Activated naive CD4-positive, alpha-beta T cell treated with anti-CD3 and anti-CD28 coated beads for 36 hours (primary cell): ENCODE measurements at regions not wholly inside any gene's neighbourhood (a gene's known extent, or its start where the extent isn't known, plus 50 kb on each side); places are given as distances from the start of the nearest gene placed in this dataset.

Experiments used
- CTCF ChIA-PET: fragments of 350-600 bp; sonication (Branson Sonifier 250); formaldehyde crosslinking; loops from one replicate; lab custom pipeline; 2021; ENCODE audit warnings: antibody characterized with exemption; lab: Charles Lee
- DNase-seq: peaks from one replicate; pipeline ENCODE4 v3.0.0-alpha.2; 2020
- H3K27ac Mint-ChIP-seq: one replicate; pipeline ENCODE4 v1.8.0; 2021; ENCODE audit warnings: mild to moderate bottlenecking, mixed read lengths
- H3K27me3 Mint-ChIP-seq: one replicate; pipeline ENCODE4 v1.8.0; 2021; ENCODE audit warnings: low read depth, mixed read lengths
- H3K36me3 Mint-ChIP-seq: one replicate; pipeline ENCODE4 v1.8.0; 2021; ENCODE audit warnings: low read depth, mixed read lengths
- H3K4me1 Mint-ChIP-seq: one replicate; pipeline ENCODE4 v1.8.0; 2021; ENCODE audit warnings: low read depth, mixed read lengths
- H3K4me3 Mint-ChIP-seq: one replicate; pipeline ENCODE4 v1.8.0; 2021; ENCODE audit warnings: mild to moderate bottlenecking, moderate library complexity, mixed read lengths
- H3K9me3 Mint-ChIP-seq: one replicate; pipeline ENCODE4 v1.8.0; 2021; ENCODE audit warnings: mixed read lengths
- intact Hi-C: fragments of 100-400 bp; cut with micrococcal nuclease; formaldehyde crosslinking; loops from one replicate; pipeline ENCODE4 v1.15.1; 2023

- Mint-ChIP-seq H3K4me3 (no peak overlapping the region), H3K4me1 (no peaks in the 10 kb centered on the region), H3K27me3 (no peaks in the 10 kb centered on the region), H3K27ac (no peak overlapping the region), H3K9me3 (peaks cover 5% of the 10 kb centered on the region), H3K36me3 (no peaks in the 10 kb centered on the region)
- intact Hi-C loops: no loop called here
- CTCF ChIA-PET: interaction anchor here (0.6 kb wide), 1 partner anchor 41 kb away, joined by 3 read pairs; no protein-coding TSS in a partner anchor
- DNase-seq: no peak
Measured at GRCh38 chr2:149994057-149994728, 406.6 kb upstream of the MMADHC start.

GRCh38 chr2:149993316-149993715, 405.7 kb upstream of the MMADHC start:
- CTCF ChIA-PET: no interaction called here
- Mint-ChIP-seq H3K4me3 (no peak overlapping the region), H3K27me3 (no peaks in the 10 kb centered on the region), H3K36me3 (no peaks in the 10 kb centered on the region), H3K27ac (no peak overlapping the region), H3K9me3 (peaks cover 2% of the 10 kb centered on the region), H3K4me1 (no peaks in the 10 kb centered on the region)
- intact Hi-C loops: no loop called here
- no peak for DNase-seq

- no peak for DNase-seq
- Mint-ChIP-seq H3K4me1 (no peaks in the 10 kb centered on the region), H3K4me3 (no peak overlapping the region), H3K27me3 (no peaks in the 10 kb centered on the region), H3K27ac (no peak overlapping the region), H3K9me3 (peaks cover 2% of the 10 kb centered on the region), H3K36me3 (no peaks in the 10 kb centered on the region)
- intact Hi-C loops: no loop called here
- CTCF ChIA-PET: no interaction called here
Measured at GRCh38 chr2:149991576-149991975, 404.0 kb upstream of the MMADHC start.

- Mint-ChIP-seq H3K27ac (no peak overlapping the region), H3K27me3 (no peaks in the 10 kb centered on the region), H3K36me3 (no peaks in the 10 kb centered on the region), H3K9me3 (peaks cover 2% of the 10 kb centered on the region), H3K4me1 (no peaks in the 10 kb centered on the region), H3K4me3 (no peak overlapping the region)
- CTCF ChIA-PET: no interaction called here
- intact Hi-C loops: no loop called here
- no peak for DNase-seq
Measured at GRCh38 chr2:149990965-149991364, 403.4 kb upstream of the MMADHC start.

- CTCF ChIA-PET: no interaction called here
- DNase-seq: no peak
- Mint-ChIP-seq H3K4me3 (no peak overlapping the region), H3K9me3 (no peaks in the 10 kb centered on the region), H3K36me3 (no peaks in the 10 kb centered on the region), H3K27ac (no peak overlapping the region), H3K27me3 (no peaks in the 10 kb centered on the region), H3K4me1 (no peaks in the 10 kb centered on the region)
- intact Hi-C loops: no loop called here
Measured at GRCh38 chr2:149989447-149990063, 402.0 kb upstream of the MMADHC start.

- no peak overlapping the region for H3K27ac Mint-ChIP-seq
- no peak for DNase-seq
- CTCF ChIA-PET: no interaction called here
- intact Hi-C loops: no loop called here
- no peaks in the 10 kb centered on the region for H3K4me1 Mint-ChIP-seq
- no peaks in the 10 kb centered on the region for H3K27me3 Mint-ChIP-seq
- H3K9me3 Mint-ChIP-seq: no peaks in the 10 kb centered on the region
- H3K4me3 Mint-ChIP-seq: no peak overlapping the region
- H3K36me3 Mint-ChIP-seq: no peaks in the 10 kb centered on the region
Measured at GRCh38 chr2:149988361-149988760, 400.8 kb upstream of the MMADHC start.

GRCh38 chr2:149986861-149987260, 399.3 kb upstream of the MMADHC start:
- Mint-ChIP-seq H3K27me3 (no peaks in the 10 kb centered on the region), H3K9me3 (no peaks in the 10 kb centered on the region), H3K36me3 (no peaks in the 10 kb centered on the region), H3K4me3 (no peak overlapping the region), H3K4me1 (no peaks in the 10 kb centered on the region), H3K27ac (no peak overlapping the region)
- DNase-seq: no peak
- CTCF ChIA-PET: no interaction called here
- intact Hi-C loops: no loop called here

- no peak overlapping the region for H3K27ac Mint-ChIP-seq
- H3K27me3 Mint-ChIP-seq: no peaks in the 10 kb centered on the region
- H3K4me3 Mint-ChIP-seq: no peak overlapping the region
- no peaks in the 10 kb centered on the region for H3K9me3 Mint-ChIP-seq
- intact Hi-C loops: no loop called here
- CTCF ChIA-PET: no interaction called here
- H3K36me3 Mint-ChIP-seq: no peaks in the 10 kb centered on the region
- no peak for DNase-seq
- H3K4me1 Mint-ChIP-seq: no peaks in the 10 kb centered on the region
Measured at GRCh38 chr2:149984311-149984710, 396.7 kb upstream of the MMADHC start.

- no peak for DNase-seq
- H3K27ac Mint-ChIP-seq: no peak overlapping the region
- CTCF ChIA-PET: no interaction called here
- H3K36me3 Mint-ChIP-seq: no peaks in the 10 kb centered on the region
- H3K4me3 Mint-ChIP-seq: no peak overlapping the region
- H3K4me1 Mint-ChIP-seq: no peaks in the 10 kb centered on the region
- intact Hi-C loops: no loop called here
- no peaks in the 10 kb centered on the region for H3K27me3 Mint-ChIP-seq
- peaks cover 13% of the 10 kb centered on the region for H3K9me3 Mint-ChIP-seq
Measured at GRCh38 chr2:149972066-149972465, 384.5 kb upstream of the MMADHC start.

- H3K4me1 Mint-ChIP-seq: no peaks in the 10 kb centered on the region
- H3K36me3 Mint-ChIP-seq: no peaks in the 10 kb centered on the region
- H3K27me3 Mint-ChIP-seq: no peaks in the 10 kb centered on the region
- H3K27ac Mint-ChIP-seq: no peak overlapping the region
- no peak overlapping the region for H3K4me3 Mint-ChIP-seq
- CTCF ChIA-PET: no interaction called here
- H3K9me3 Mint-ChIP-seq: peaks cover 5% of the 10 kb centered on the region
- intact Hi-C loops: no loop called here
- no peak for DNase-seq
Measured at GRCh38 chr2:149954981-149955600, 367.5 kb upstream of the MMADHC start.

- Mint-ChIP-seq H3K27ac (no peak overlapping the region), H3K27me3 (no peaks in the 10 kb centered on the region), H3K36me3 (no peaks in the 10 kb centered on the region), H3K4me3 (no peak overlapping the region), H3K9me3 (peaks cover 3% of the 10 kb centered on the region), H3K4me1 (no peaks in the 10 kb centered on the region)
- no peak for DNase-seq
- intact Hi-C loops: no loop called here
- CTCF ChIA-PET: no interaction called here
Measured at GRCh38 chr2:149953627-149954026, 366.1 kb upstream of the MMADHC start.

- H3K9me3 Mint-ChIP-seq: no peaks in the 10 kb centered on the region
- no peak overlapping the region for H3K4me3 Mint-ChIP-seq
- CTCF ChIA-PET: interaction anchor here (0.7 kb wide), 1 partner anchor 1282 kb away, joined by 3 read pairs; no protein-coding TSS in a partner anchor
- no peaks in the 10 kb centered on the region for H3K4me1 Mint-ChIP-seq
- no peak for DNase-seq
- H3K27me3 Mint-ChIP-seq: no peaks in the 10 kb centered on the region
- H3K27ac Mint-ChIP-seq: no peak overlapping the region
- intact Hi-C loops: no loop called here
- H3K36me3 Mint-ChIP-seq: no peaks in the 10 kb centered on the region
Measured at GRCh38 chr2:149931486-149931885, 343.9 kb upstream of the MMADHC start.

GRCh38 chr2:149928011-149928410, 340.4 kb upstream of the MMADHC start:
- Mint-ChIP-seq H3K4me1 (no peaks in the 10 kb centered on the region), H3K4me3 (no peak overlapping the region), H3K27me3 (no peaks in the 10 kb centered on the region), H3K27ac (no peak overlapping the region), H3K9me3 (no peaks in the 10 kb centered on the region), H3K36me3 (no peaks in the 10 kb centered on the region)
- CTCF ChIA-PET: no interaction called here
- intact Hi-C loops: no loop called here
- DNase-seq: no peak
